Body of pancreas (tissue), 4 donors: ENCODE measurements at regions not wholly inside any gene's neighbourhood (a gene's known extent, or its start where the extent isn't known, plus 50 kb on each side); places are given as distances from the start of the nearest gene placed in this dataset.
"Not testable (repeated sequence)": the region's sequence is repeated elsewhere in the genome, so short reads cannot be mapped to it uniquely, and the experiment has no call there.

Source experiments
- ATAC-seq: fragments of 150-250 bp; one replicate; pipeline ENCODE4 v1.9.1; 2016
- DNase-seq, 4 donors: peaks; one replicate each; pipeline ENCODE4 v3.0.0-alpha.2; 2019
- H3K27ac ChIP-seq, 4 donors: fragments of 200-600 bp; sonication (generic); 1 replicate in 3 of 4; 2 replicates in 1 of 4; pipeline versions ENCODE4 v1.5.1 to v1.6.1; 2016 to 2019; ENCODE audit warnings: mild to moderate bottlenecking in 1 of 4, mixed read lengths in 1 of 4, moderate library complexity in 1 of 4
- H3K27me3 ChIP-seq, 2 donors: fragments of 200-600 bp; sonication (generic); one replicate each; pipeline ENCODE4 v1.6.0; 2016; ENCODE audit warnings: mild to moderate bottlenecking in 1 of 2
- H3K36me3 ChIP-seq, 2 donors: fragments of 200-600 bp; sonication (generic); replicated peaks in 1 of 2; 2 replicates each; pipeline ENCODE4 v1.5.1; 2016; ENCODE audit warnings: low read depth in 2 of 2; ENCODE audit not compliant: insufficient read depth in 1 of 2
- H3K4me1 ChIP-seq: fragments of 200-600 bp; sonication (generic); one replicate; pipeline ENCODE4 v1.6.0; 2016
- H3K4me3 ChIP-seq, 2 donors: fragments of 200-600 bp; sonication (generic); 1 replicate in 1 of 2; 2 replicates in 1 of 2; pipeline ENCODE4 v1.5.1; 2016 to 2019
- H3K9me3 ChIP-seq, 3 donors: fragments of 200-600 bp; sonication (generic); 1 replicate in 2 of 3; 2 replicates in 1 of 3; pipeline ENCODE4 v1.5.1; 2016
- CTCF ChIP-seq, 7 experiments: fragments of 450-650 bp in 4 of 7; fragments of 200-600 bp in 3 of 7; sonication (generic) in 3 of 7; IDR thresholded peaks; one replicate each; pipeline ENCODE4 v1.5.1; 2016 to 2019; ENCODE audit warnings: antibody characterized with exemption in 7 of 7
- POLR2A ChIP-seq, 3 donors: fragments of 450-650 bp; IDR thresholded peaks; one replicate each; pipeline ENCODE4 v1.6.1; 2016; ENCODE audit warnings: antibody characterized with exemption in 3 of 3, mild to moderate bottlenecking in 2 of 3
- WGBS, 2 donors: methylation state at CpG; one replicate each; pipeline ENCODE4 v1.1.5; 2017; 5-methylcytosine and 5-hydroxymethylcytosine counted together
- intact Hi-C: fragments of 100-400 bp; cut with DNase I; formaldehyde crosslinking; loops from one replicate; pipeline ENCODE4 v1.15.1; 2023

- no peak for ATAC-seq
- H3K9me3 ChIP-seq, result no peaks in the 10 kb centered on the region
- DNase-seq, result no peak
- no peak for TF ChIP-seq CTCF (IDR thresholded peaks at IDR 0.05)
- no peak for TF ChIP-seq POLR2A (IDR thresholded peaks at IDR 0.05)
- no peak overlapping the region for H3K27ac ChIP-seq
- no peaks in the 10 kb centered on the region for H3K4me1 ChIP-seq
- no peaks in the 10 kb centered on the region for H3K36me3 ChIP-seq
- no peaks in the 10 kb centered on the region for H3K27me3 ChIP-seq
- H3K4me3 ChIP-seq, result no peak overlapping the region
- intact Hi-C loops, result no loop called here
- WGBS, 2 donors, result 0% methylated on average over 1 of the region's 1 CpG
These were observed 143.6 kb upstream of the FAM47A start for GRCh38 chrX:34275699-34276098.

- Histone ChIP-seq H3K4me3 (no peak overlapping the region), H3K27ac (no peak overlapping the region), H3K36me3 (no peaks in the 10 kb centered on the region), H3K9me3 (no peaks in the 10 kb centered on the region), H3K4me1 (no peaks in the 10 kb centered on the region), H3K27me3 (no peaks in the 10 kb centered on the region)
- intact Hi-C loops, result no loop called here
- WGBS, 2 donors, result 73 to 90% methylated on average over 2 of the region's 2 CpGs
- ATAC-seq (no peak), DNase-seq (no peak)
- TF ChIP-seq POLR2A (IDR thresholded peaks at IDR 0.05), result no peak
These were observed 138.3 kb upstream of the FAM47A start for GRCh38 chrX:34270434-34270833.

- WGBS, 2 donors, result 42 to 43% methylated on average over 4 of the region's 4 CpGs
- ATAC-seq, result no peak
- no peak for DNase-seq
- Histone ChIP-seq H3K27me3 (no peaks in the 10 kb centered on the region), H3K36me3 (no peaks in the 10 kb centered on the region), H3K4me1 (no peaks in the 10 kb centered on the region), H3K4me3 (no peak overlapping the region), H3K27ac (no peak overlapping the region), H3K9me3 (no peaks in the 10 kb centered on the region)
- TF ChIP-seq CTCF (IDR thresholded peaks at IDR 0.05) (no peak), POLR2A (IDR thresholded peaks at IDR 0.05) (no peak)
- intact Hi-C loops, result no loop called here
These were observed 106.8 kb upstream of the FAM47A start for GRCh38 chrX:34238896-34239295.

- H3K27ac ChIP-seq, intact Hi-C loops, H3K4me3 ChIP-seq, DNase-seq, H3K4me1 ChIP-seq, H3K9me3 ChIP-seq, H3K27me3 ChIP-seq, H3K36me3 ChIP-seq, ATAC-seq: not testable (repeated sequence)
- 60 to 92% methylated on average over 3 to 6 of the region's 6 CpGs for WGBS, 2 donors
These were observed 98.0 kb upstream of the FAM47A start for GRCh38 chrX:34230156-34230555.

GRCh38 chrX:34227804-34228203 lies 95.7 kb upstream of the FAM47A start:
- intact Hi-C loops, result no loop called here
- Histone ChIP-seq H3K4me3 (no peak overlapping the region), H3K4me1 (no peaks in the 10 kb centered on the region), H3K36me3 (no peaks in the 10 kb centered on the region), H3K27ac (no peak overlapping the region), H3K27me3 (no peaks in the 10 kb centered on the region), H3K9me3 (no peaks in the 10 kb centered on the region)
- 88 to 92% methylated on average over 2 of the region's 2 CpGs for WGBS, 2 donors
- ATAC-seq (no peak), DNase-seq (no peak)
- TF ChIP-seq CTCF (IDR thresholded peaks at IDR 0.05) (no peak), POLR2A (IDR thresholded peaks at IDR 0.05) (no peak)

- Histone ChIP-seq H3K27ac (no peak overlapping the region), H3K4me3 (no peak overlapping the region), H3K36me3 (no peaks in the 10 kb centered on the region), H3K4me1 (no peaks in the 10 kb centered on the region), H3K27me3 (no peaks in the 10 kb centered on the region), H3K9me3 (no peaks in the 10 kb centered on the region)
- 30 to 34% methylated on average over 3 of the region's 3 CpGs for WGBS, 2 donors
- no peak for ATAC-seq
- no peak for DNase-seq
- intact Hi-C loops, result no loop called here
- no peak for TF ChIP-seq POLR2A (IDR thresholded peaks at IDR 0.05)
- TF ChIP-seq CTCF (IDR thresholded peaks at IDR 0.05), result no peak
These were observed 91.5 kb upstream of the FAM47A start for GRCh38 chrX:34223574-34223973.
